ENCODE measurements at regions not wholly inside any gene's neighbourhood (a gene's known extent, or its start where the extent isn't known, plus 50 kb on each side); places are given as distances from the start of the nearest gene placed in this dataset.

DNA sequence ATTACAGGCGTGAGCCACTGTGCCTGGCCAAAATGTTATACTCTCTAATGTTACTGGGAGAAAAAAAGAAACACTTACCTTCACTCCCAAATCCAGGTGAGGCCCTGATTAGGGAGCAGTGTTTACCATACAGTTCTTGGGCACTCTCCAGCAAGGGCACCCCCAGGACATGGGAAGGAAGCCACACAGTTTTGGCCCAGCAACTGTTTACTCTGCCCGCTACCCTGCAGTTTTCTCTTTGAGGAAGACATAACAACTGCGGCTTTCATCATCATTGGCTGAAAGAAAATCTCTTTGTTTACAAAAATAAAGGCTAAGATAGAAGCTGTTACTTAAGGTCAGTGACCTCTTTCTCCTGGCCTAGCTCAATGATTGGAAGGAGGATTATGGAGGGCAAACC, 145.5 kb upstream of the DUSP21 start:
- TF ChIP-seq, protein P1, sequence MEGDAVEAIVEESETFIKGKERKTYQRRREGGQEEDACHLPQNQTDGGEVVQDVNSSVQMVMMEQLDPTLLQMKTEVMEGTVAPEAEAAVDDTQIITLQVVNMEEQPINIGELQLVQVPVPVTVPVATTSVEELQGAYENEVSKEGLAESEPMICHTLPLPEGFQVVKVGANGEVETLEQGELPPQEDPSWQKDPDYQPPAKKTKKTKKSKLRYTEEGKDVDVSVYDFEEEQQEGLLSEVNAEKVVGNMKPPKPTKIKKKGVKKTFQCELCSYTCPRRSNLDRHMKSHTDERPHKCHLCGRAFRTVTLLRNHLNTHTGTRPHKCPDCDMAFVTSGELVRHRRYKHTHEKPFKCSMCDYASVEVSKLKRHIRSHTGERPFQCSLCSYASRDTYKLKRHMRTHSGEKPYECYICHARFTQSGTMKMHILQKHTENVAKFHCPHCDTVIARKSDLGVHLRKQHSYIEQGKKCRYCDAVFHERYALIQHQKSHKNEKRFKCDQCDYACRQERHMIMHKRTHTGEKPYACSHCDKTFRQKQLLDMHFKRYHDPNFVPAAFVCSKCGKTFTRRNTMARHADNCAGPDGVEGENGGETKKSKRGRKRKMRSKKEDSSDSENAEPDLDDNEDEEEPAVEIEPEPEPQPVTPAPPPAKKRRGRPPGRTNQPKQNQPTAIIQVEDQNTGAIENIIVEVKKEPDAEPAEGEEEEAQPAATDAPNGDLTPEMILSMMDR (IDR thresholded peaks at IDR 0.05; ENCODE audit: borderline replicate concordance, extremely low read depth, low read length, poor library complexity, severe bottlenecking) = no peak
- no peak for TF ChIP-seq EZH2 (IDR thresholded peaks at IDR 0.05; ENCODE audit: borderline replicate concordance, low read depth, low read length, severe bottlenecking)
